ENCODE measurements at regions not wholly inside any gene's neighbourhood (a gene's known extent, or its start where the extent isn't known, plus 50 kb on each side); places are given as distances from the start of the nearest gene placed in this dataset.

- no TSS peak for BruUV-seq (replicated peaks)
These were observed 309.5 kb downstream of the PIK3C3 start for GRCh38 chr18:42264497-42264896.

DNA sequence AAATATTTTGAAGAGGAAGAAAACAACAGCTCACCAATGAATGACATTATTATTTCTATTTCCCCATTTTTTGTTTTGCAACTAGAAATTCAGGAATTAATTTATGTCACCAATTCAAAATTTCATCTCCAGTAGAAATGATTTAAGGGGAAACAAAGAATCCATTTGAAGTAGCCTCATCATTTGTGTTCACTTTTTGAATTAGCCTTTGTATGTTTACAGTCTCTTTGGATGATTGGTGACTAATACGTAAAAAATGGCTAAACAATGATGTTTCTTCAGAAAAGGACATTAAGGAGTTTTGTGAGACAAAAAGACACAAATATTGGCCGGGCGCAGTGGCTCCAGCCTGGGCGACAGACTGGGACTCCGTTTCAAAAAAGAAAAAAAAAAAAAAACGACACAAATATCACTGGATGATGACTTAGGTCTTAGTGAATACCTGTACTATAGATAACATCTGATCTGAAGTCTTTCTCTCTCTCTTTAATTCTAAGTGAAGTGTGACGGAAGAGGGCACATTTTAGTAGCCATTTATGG, 313.2 kb downstream of the PIK3C3 start:
- no peaks in the 10 kb centered on the region for H3K79me2 ChIP-seq (ENCODE audit: insufficient read depth, low read depth, low read length)
- TF ChIP-seq EZH2phosphoT487 (IDR thresholded peaks at IDR 0.05; ENCODE audit: borderline replicate concordance, low read depth, low read length), result no peak
- no peak overlapping the region for H2AFZ ChIP-seq (ENCODE audit: low read length)
- H3K9me3 ChIP-seq (ENCODE audit: low read length), result no peaks in the 10 kb centered on the region
- ChIA-PET CTCF (ENCODE audit: unreplicated experiment) (no interaction called here), POLR2A (no interaction called here)
- BruUV-seq (replicated peaks), result no TSS peak
- H3K4me1 ChIP-seq (ENCODE audit: insufficient read depth, low read length, poor library complexity, severe bottlenecking), result no peaks in the 10 kb centered on the region
- no peak overlapping the region for H3K4me2 ChIP-seq (ENCODE audit: low read length)
- no peak for DNase-seq (ENCODE audit: low spot score)
- H3K4me3 ChIP-seq (ENCODE audit: low read depth, low read length, poor library complexity, severe bottlenecking), result no peak overlapping the region
- H3K27ac ChIP-seq (ENCODE audit: low read depth, low read length, poor library complexity, severe bottlenecking), result no peak overlapping the region
- no peaks in the 10 kb centered on the region for H3K36me3 ChIP-seq (ENCODE audit: insufficient read depth, low read length)
- no peaks in the 10 kb centered on the region for H3K9me2 ChIP-seq (ENCODE audit: insufficient read depth, low read length)
- H4K20me1 ChIP-seq (ENCODE audit: insufficient read depth, low read length), result no peaks in the 10 kb centered on the region
- intact Hi-C loops (cut with micrococcal nuclease; ENCODE audit: unreplicated experiment), result no loop called here

More at GRCh38 chr18:42264497-42264896, 309.5 kb downstream of the PIK3C3 start:
- no peaks in the 10 kb centered on the region for H3K9me3 ChIP-seq (ENCODE audit: low read length)
- no peak overlapping the region for H2AFZ ChIP-seq (ENCODE audit: low read length)
- no peak for DNase-seq (ENCODE audit: low spot score)
- intact Hi-C loops (cut with micrococcal nuclease; ENCODE audit: unreplicated experiment), result no loop called here
- no peaks in the 10 kb centered on the region for H3K4me1 ChIP-seq (ENCODE audit: insufficient read depth, low read length, poor library complexity, severe bottlenecking)
- H3K4me3 ChIP-seq (ENCODE audit: low read depth, low read length, poor library complexity, severe bottlenecking), result no peak overlapping the region
- CTCF ChIA-PET (ENCODE audit: unreplicated experiment), result no interaction called here
- H3K9me2 ChIP-seq (ENCODE audit: insufficient read depth, low read length), result no peaks in the 10 kb centered on the region
- TF ChIP-seq EZH2phosphoT487 (IDR thresholded peaks at IDR 0.05; ENCODE audit: borderline replicate concordance, low read depth, low read length), result no peak
- TF ChIP-seq, protein P1, sequence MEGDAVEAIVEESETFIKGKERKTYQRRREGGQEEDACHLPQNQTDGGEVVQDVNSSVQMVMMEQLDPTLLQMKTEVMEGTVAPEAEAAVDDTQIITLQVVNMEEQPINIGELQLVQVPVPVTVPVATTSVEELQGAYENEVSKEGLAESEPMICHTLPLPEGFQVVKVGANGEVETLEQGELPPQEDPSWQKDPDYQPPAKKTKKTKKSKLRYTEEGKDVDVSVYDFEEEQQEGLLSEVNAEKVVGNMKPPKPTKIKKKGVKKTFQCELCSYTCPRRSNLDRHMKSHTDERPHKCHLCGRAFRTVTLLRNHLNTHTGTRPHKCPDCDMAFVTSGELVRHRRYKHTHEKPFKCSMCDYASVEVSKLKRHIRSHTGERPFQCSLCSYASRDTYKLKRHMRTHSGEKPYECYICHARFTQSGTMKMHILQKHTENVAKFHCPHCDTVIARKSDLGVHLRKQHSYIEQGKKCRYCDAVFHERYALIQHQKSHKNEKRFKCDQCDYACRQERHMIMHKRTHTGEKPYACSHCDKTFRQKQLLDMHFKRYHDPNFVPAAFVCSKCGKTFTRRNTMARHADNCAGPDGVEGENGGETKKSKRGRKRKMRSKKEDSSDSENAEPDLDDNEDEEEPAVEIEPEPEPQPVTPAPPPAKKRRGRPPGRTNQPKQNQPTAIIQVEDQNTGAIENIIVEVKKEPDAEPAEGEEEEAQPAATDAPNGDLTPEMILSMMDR (conservative IDR thresholded peaks at IDR 0.05; ENCODE audit: low read length), result no peak
- H3K79me2 ChIP-seq (ENCODE audit: insufficient read depth, low read depth, low read length), result no peaks in the 10 kb centered on the region
- no peaks in the 10 kb centered on the region for H4K20me1 ChIP-seq (ENCODE audit: insufficient read depth, low read length)
- POLR2A ChIA-PET, result no interaction called here
- H3K27ac ChIP-seq (ENCODE audit: low read depth, low read length, poor library complexity, severe bottlenecking), result no peak overlapping the region
- no peak overlapping the region for H3K4me2 ChIP-seq (ENCODE audit: low read length)
- no peaks in the 10 kb centered on the region for H3K36me3 ChIP-seq (ENCODE audit: insufficient read depth, low read length)

- H3K79me2 ChIP-seq (ENCODE audit: insufficient read depth, low read depth, low read length), result no peaks in the 10 kb centered on the region
- ChIA-PET CTCF (ENCODE audit: unreplicated experiment) (no interaction called here), POLR2A (no interaction called here)
- no peaks in the 10 kb centered on the region for H3K4me1 ChIP-seq (ENCODE audit: insufficient read depth, low read length, poor library complexity, severe bottlenecking)
- no peak overlapping the region for H3K27ac ChIP-seq (ENCODE audit: low read depth, low read length, poor library complexity, severe bottlenecking)
- no peaks in the 10 kb centered on the region for H3K9me3 ChIP-seq (ENCODE audit: low read length)
- no peak for DNase-seq (ENCODE audit: low spot score)
- no peak overlapping the region for H3K4me2 ChIP-seq (ENCODE audit: low read length)
- H3K4me3 ChIP-seq (ENCODE audit: low read depth, low read length, poor library complexity, severe bottlenecking), result no peak overlapping the region
- no TSS peak for BruUV-seq (replicated peaks)
- TF ChIP-seq, protein P1 (conservative IDR thresholded peaks at IDR 0.05; ENCODE audit: low read length), result no peak
- no peak for TF ChIP-seq EZH2phosphoT487 (IDR thresholded peaks at IDR 0.05; ENCODE audit: borderline replicate concordance, low read depth, low read length)
- H4K20me1 ChIP-seq (ENCODE audit: insufficient read depth, low read length), result no peaks in the 10 kb centered on the region
- H3K36me3 ChIP-seq (ENCODE audit: insufficient read depth, low read length), result no peaks in the 10 kb centered on the region
- intact Hi-C loops (cut with micrococcal nuclease; ENCODE audit: unreplicated experiment), result no loop called here
- H2AFZ ChIP-seq (ENCODE audit: low read length), result no peak overlapping the region
- H3K9me2 ChIP-seq (ENCODE audit: insufficient read depth, low read length), result no peaks in the 10 kb centered on the region
These were observed 313.8 kb downstream of the PIK3C3 start for GRCh38 chr18:42268798-42269197.
